Karpas-422 (cell line): ENCODE measurements at regions not wholly inside any gene's neighbourhood (a gene's known extent, or its start where the extent isn't known, plus 50 kb on each side); places are given as distances from the start of the nearest gene placed in this dataset.

Experiments
- DNase-seq: peaks from one replicate; pipeline ENCODE4 v3.0.0-alpha.2; 2015
- H2AFZ ChIP-seq: fragments of 200-600 bp; sonication (generic); 2 replicates; pipeline ENCODE4 v1.6.1; 2014; ENCODE audit warnings: antibody characterized with exemption, low read length, mixed read lengths
- H3K27ac ChIP-seq: fragments of 200-600 bp; sonication (generic); 2 replicates; pipeline ENCODE4 v1.5.1; 2014; ENCODE audit warnings: mild to moderate bottlenecking, low read length, moderate library complexity
- H3K27me3 ChIP-seq: fragments of 200-600 bp; sonication (generic); 2 replicates; pipeline ENCODE4 v1.6.1; 2014; ENCODE audit warnings: low read length, mixed read lengths
- H3K36me3 ChIP-seq: fragments of 200-600 bp; sonication (generic); 2 replicates; pipeline ENCODE4 v1.6.1; 2014; ENCODE audit warnings: low read length, mixed read lengths; ENCODE audit not compliant: insufficient read depth
- H3K4me1 ChIP-seq: fragments of 200-600 bp; sonication (generic); 2 replicates; pipeline ENCODE4 v1.6.1; 2014; ENCODE audit warnings: mild to moderate bottlenecking, low read length, mixed read lengths
- H3K4me2 ChIP-seq: fragments of 200-600 bp; sonication (generic); 2 replicates; pipeline ENCODE4 v1.6.1; 2014; ENCODE audit warnings: low read length, low read depth, mild to moderate bottlenecking; ENCODE audit not compliant: poor library complexity, severe bottlenecking
- H3K4me3 ChIP-seq: fragments of 200-600 bp; sonication (generic); 2 replicates; pipeline ENCODE4 v1.5.1; 2014; ENCODE audit warnings: mild to moderate bottlenecking, antibody characterized with exemption, low read length, mixed read lengths
- H3K79me2 ChIP-seq: fragments of 200-600 bp; sonication (generic); 2 replicates; pipeline ENCODE4 v1.6.1; 2014; ENCODE audit warnings: mild to moderate bottlenecking, low read length, mixed read lengths
- H3K9ac ChIP-seq: fragments of 200-600 bp; sonication (generic); 2 replicates; pipeline ENCODE4 v1.6.0; 2014; ENCODE audit warnings: low read length
- H3K9me2 ChIP-seq: fragments of 200-600 bp; sonication (generic), shearing (Covaris generic); replicated peaks from 2 replicates; pipeline ENCODE4 v1.6.0; 2014; ENCODE audit warnings: mild to moderate bottlenecking, low read length, moderate library complexity; ENCODE audit not compliant: insufficient read depth
- H3K9me3 ChIP-seq: fragments of 300-700, 200-600 bp; sonication (generic); 2 replicates; pipeline ENCODE4 v1.6.1; 2014; ENCODE audit warnings: low read length, mixed read lengths
- H4K20me1 ChIP-seq: fragments of 200-600 bp; sonication (generic); 2 replicates; pipeline ENCODE4 v1.6.1; 2014; ENCODE audit warnings: mild to moderate bottlenecking, antibody characterized with exemption, low read length, low read depth; ENCODE audit not compliant: insufficient read depth

DNA sequence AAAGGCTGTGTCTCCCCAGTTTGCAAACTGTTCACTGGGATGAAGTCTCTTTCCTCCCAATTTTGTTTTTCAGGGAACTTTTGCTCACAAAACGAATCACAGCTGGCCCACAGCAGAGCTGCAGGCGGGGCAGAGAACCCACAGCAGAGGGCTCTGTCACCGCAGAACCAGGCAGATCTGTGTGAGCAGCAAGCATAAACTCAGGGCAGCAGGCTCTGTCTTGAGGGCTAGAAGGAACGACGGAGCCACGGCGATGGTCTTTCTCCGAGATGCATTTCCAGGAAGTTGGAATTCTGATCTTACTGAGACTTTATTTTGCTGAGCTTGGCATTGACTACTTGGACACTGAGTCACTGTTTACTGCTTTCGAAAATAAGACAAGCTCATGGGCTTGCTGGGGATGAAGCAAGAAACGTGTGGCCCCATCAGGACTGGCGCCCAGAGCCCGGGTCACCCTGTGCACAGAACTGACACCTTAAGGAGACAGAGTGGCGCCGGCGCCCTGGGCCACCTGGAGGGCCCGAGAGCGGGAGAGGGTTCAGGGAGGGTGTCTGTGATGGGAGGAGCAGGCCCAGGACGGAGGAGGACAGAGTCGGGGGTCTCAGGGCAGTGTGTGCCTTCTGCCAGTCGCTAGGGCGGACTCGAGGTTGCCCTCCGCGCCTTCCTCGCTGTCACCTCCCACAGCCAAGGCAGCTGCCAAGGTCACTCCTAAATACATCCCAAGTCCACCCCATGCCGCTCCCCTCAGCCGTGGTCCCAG lies 106.3 kb upstream of the NXT1 start:
- H3K9me2 ChIP-seq = no peaks in the 10 kb centered on the region
- no peak overlapping the region for H3K9ac ChIP-seq
- H3K27ac ChIP-seq = no peak overlapping the region
- H3K4me2 ChIP-seq = no peak overlapping the region
- DNase-seq = no peak
- H3K79me2 ChIP-seq = no peaks in the 10 kb centered on the region
- no peaks in the 10 kb centered on the region for H3K9me3 ChIP-seq
- no peaks in the 10 kb centered on the region for H3K36me3 ChIP-seq
- no peak overlapping the region for H3K4me3 ChIP-seq
- 0 out of 2 replicates have a peak, but pooled peaks cover 5% of the 10 kb centered on the region for H4K20me1 ChIP-seq
- H2AFZ ChIP-seq = no peak overlapping the region
- peaks cover 13% of the 10 kb centered on the region for H3K4me1 ChIP-seq
- no peaks in the 10 kb centered on the region for H3K27me3 ChIP-seq

DNA sequence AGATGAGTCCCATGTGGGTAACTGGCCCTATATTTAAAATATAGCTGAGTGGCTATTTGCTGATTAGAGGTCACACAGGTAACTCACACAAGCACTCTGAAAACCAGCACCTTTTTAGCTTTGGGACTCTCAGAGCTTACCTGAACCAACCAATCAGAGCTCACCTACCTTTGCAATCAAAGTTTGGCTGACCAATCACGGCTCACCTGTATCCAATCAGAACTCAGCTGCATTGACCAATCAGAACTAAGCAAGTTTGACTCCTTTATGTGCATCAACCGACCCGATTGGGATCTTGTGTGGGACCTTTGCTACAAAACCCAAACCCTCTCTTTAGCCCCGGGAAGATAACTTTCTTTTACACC lies 106.8 kb upstream of the NXT1 start:
- Histone ChIP-seq H3K79me2 (no peaks in the 10 kb centered on the region), H3K27me3 (no peaks in the 10 kb centered on the region), H3K4me2 (no peak overlapping the region), H3K9me3 (no peaks in the 10 kb centered on the region), H3K27ac (no peak overlapping the region), H3K4me1 (peaks cover 13% of the 10 kb centered on the region), H3K9me2 (no peaks in the 10 kb centered on the region), H3K36me3 (no peaks in the 10 kb centered on the region), H3K4me3 (no peak overlapping the region), H4K20me1 (0 out of 2 replicates have a peak, but pooled peaks cover 5% of the 10 kb centered on the region), H2AFZ (no peak overlapping the region), H3K9ac (no peak overlapping the region)
- DNase-seq = peak; percentile 53

DNA sequence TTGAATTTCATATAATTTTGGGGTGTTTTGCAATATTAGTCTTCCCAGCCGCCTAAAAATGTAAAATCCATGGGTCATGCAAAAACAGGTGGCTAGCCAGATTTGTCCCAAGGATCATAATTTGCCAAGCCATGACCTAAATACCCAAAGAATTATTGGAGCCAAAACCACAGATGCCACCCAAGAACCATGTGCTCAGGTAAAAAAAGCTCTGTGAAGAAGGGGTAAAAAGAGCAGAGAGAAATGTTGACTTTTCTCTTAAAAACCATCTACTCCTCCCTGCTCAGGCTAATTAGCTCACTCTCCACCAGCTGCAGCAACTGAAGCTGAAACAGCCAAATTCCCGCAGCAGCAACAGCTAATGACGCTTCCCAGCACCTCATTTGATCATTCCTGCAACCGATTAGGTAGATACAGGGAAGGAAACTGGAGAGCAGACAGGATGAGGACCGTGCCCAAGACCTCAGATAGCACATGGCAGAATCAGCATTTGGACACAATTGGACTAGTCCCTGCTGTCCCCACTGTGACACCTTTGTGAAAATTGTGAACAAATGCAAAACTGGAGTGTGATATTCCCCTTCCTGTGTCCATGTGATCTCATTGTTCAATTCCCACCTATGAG lies 107.9 kb upstream of the NXT1 start:
- H3K27ac ChIP-seq = no peak overlapping the region
- H4K20me1 ChIP-seq = 0 out of 2 replicates have a peak, but pooled peaks cover 5% of the 10 kb centered on the region
- H3K27me3 ChIP-seq = no peaks in the 10 kb centered on the region
- no peak overlapping the region for H2AFZ ChIP-seq
- H3K4me3 ChIP-seq = no peak overlapping the region
- no peak overlapping the region for H3K9ac ChIP-seq
- no peaks in the 10 kb centered on the region for H3K79me2 ChIP-seq
- H3K9me2 ChIP-seq = no peaks in the 10 kb centered on the region
- H3K36me3 ChIP-seq = no peaks in the 10 kb centered on the region
- H3K9me3 ChIP-seq = no peaks in the 10 kb centered on the region
- H3K4me1 ChIP-seq = peaks cover 13% of the 10 kb centered on the region
- H3K4me2 ChIP-seq = no peak overlapping the region
- DNase-seq = no peak

DNA sequence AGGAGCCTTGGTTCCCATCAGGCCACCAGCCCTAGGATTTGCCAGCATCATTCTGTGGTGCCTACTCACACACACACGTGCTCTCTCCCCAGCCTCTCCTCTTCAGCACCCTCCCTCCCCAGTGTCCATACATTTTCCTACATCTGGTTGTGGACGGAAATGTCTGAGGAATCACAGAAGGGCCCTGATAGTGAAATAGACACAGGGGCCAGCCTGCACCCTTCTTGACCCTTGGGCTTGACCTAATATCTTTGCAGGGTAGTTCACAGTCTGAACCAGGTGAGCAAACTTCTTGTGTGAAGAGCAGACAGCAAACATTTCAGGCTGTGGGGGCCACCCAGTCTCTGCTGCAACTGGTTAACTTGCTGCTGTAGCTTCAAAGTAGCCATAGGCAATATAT lies 108.5 kb upstream of the NXT1 start:
- Histone ChIP-seq H4K20me1 (0 out of 2 replicates have a peak, but pooled peaks cover 2% of the 10 kb centered on the region), H3K9me3 (no peaks in the 10 kb centered on the region), H3K27me3 (no peaks in the 10 kb centered on the region), H3K36me3 (no peaks in the 10 kb centered on the region), H2AFZ (no peak overlapping the region), H3K79me2 (no peaks in the 10 kb centered on the region), H3K27ac (no peak overlapping the region), H3K9me2 (no peaks in the 10 kb centered on the region), H3K4me3 (no peak overlapping the region), H3K4me1 (peaks cover 11% of the 10 kb centered on the region), H3K4me2 (no peak overlapping the region), H3K9ac (no peak overlapping the region)
- DNase-seq = no peak

DNA sequence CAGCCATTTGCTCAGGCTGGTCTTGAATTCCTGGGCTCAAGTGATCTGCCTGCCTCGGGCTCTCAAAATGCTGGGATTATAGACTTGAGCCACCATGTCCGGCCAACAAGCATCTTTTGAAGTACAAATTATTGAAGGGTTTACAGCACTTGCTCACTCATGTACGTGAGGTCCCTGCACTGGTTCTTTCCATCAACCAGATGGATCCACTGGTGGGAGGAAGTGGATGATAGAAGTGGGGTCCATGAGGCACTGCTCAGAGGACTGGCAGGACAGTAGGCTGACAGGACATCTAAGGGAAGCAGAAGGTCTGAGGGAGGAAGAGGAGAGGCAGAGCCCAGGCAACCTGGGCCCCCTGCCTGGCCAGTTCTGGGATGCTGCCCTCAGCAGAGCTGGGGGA lies 109.2 kb upstream of the NXT1 start:
- Histone ChIP-seq H3K36me3 (no peaks in the 10 kb centered on the region), H3K4me2 (no peak overlapping the region), H3K9me3 (no peaks in the 10 kb centered on the region), H3K79me2 (no peaks in the 10 kb centered on the region), H3K27me3 (no peaks in the 10 kb centered on the region), H3K27ac (no peak overlapping the region), H3K9me2 (no peaks in the 10 kb centered on the region), H4K20me1 (no peaks in the 10 kb centered on the region), H3K9ac (no peak overlapping the region), H3K4me3 (no peak overlapping the region), H2AFZ (no peak overlapping the region), H3K4me1 (peaks cover 4% of the 10 kb centered on the region)
- no peak for DNase-seq

DNA sequence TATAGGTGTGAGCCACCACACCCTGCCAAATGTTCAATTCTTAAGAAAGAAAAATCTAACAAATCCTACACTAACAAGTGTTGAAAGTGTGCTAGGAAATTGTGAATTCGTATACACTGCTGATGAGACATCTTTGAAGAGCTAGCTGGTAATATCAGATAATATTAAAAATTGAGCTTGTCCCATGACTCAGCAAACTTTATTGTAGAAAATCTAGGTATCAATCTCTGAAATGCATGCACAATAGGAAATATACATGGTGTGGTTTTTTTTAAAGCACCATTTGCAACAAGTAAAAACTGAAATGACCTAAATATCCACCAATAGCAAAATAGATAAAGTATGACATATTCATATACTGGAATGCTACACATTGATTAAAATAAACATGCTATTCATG lies 110.1 kb upstream of the NXT1 start:
- H3K36me3 ChIP-seq = no peaks in the 10 kb centered on the region
- no peaks in the 10 kb centered on the region for H3K9me2 ChIP-seq
- H2AFZ ChIP-seq = no peak overlapping the region
- no peaks in the 10 kb centered on the region for H4K20me1 ChIP-seq
- no peak for DNase-seq
- no peak overlapping the region for H3K9ac ChIP-seq
- H3K27me3 ChIP-seq = no peaks in the 10 kb centered on the region
- H3K79me2 ChIP-seq = no peaks in the 10 kb centered on the region
- no peaks in the 10 kb centered on the region for H3K9me3 ChIP-seq
- no peak overlapping the region for H3K4me3 ChIP-seq
- H3K4me2 ChIP-seq = no peak overlapping the region
- H3K27ac ChIP-seq = no peak overlapping the region
- H3K4me1 ChIP-seq = no peaks in the 10 kb centered on the region

DNA sequence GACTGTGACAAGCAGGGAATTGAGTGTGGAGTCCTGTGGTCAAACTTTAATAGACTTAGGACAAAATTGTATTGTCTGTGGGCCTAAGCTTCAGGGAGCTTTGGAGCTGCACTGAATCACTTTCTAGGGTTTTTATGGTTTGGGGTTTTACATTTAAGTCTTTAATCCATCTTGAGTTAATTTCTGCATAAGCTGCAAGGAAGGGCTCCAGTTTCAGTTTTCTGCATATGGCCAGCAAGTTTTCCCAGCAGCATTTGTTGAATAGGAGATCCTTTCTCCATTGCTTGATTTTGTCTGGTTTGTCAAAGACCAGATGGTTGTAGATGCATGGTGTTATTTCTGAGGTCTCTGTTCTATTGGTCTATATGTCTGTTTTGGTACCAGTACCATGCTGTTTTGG lies 113.4 kb upstream of the NXT1 start:
- H3K4me3 ChIP-seq = no peak overlapping the region
- H3K4me2 ChIP-seq = no peak overlapping the region
- no peak overlapping the region for H2AFZ ChIP-seq
- DNase-seq = no peak
- H3K27me3 ChIP-seq = no peaks in the 10 kb centered on the region; the same call in 1 of the 2 replicates
- no peaks in the 10 kb centered on the region for H3K36me3 ChIP-seq
- no peaks in the 10 kb centered on the region for H3K79me2 ChIP-seq
- H3K27ac ChIP-seq = no peak overlapping the region
- H3K9me2 ChIP-seq = no peaks in the 10 kb centered on the region
- H4K20me1 ChIP-seq = no peaks in the 10 kb centered on the region
- no peaks in the 10 kb centered on the region; the same call in 1 of the 2 replicates for H3K4me1 ChIP-seq
- no peak overlapping the region for H3K9ac ChIP-seq
- H3K9me3 ChIP-seq = no peaks in the 10 kb centered on the region

DNA sequence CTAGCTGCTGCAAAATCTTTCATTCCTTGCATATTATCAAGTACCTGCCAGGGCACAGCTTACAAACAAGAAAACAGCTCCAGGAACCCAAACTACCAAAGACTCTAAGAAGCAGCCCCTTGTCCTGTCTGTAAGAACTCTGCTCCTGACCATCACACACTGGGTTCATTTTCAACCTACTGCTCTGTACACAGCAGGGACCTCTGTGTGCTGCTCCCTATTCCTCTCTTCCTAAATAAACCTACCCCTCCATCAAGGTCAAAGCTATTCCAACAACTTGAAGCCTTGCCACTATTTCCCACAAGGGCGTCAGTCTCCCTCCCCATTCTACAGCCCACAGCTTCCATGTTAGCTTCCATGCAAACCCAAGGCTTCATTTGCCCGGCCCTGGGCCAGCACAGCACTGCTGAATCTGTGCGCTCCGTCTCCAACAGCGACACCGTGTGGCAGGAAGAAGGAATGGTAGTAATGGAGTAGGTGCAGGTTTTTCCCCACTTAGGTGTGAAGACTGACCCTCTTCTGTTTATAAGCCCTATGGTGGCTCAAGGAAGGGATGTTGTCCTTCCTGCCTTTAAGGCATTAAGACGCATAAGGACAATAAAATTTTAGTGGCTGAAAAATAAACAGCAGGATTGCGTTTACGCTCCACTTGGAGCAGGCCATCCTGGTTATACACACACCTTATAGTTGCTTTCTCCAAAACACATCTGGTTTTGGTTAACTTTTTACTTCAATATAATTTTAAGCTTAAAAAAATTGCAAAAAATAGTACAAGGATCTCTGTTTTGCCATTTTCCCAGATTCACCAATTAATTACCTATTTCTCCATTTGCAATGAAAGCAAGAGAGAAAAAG lies 115.2 kb upstream of the NXT1 start:
- Histone ChIP-seq H3K27ac (no peak overlapping the region), H3K79me2 (no peaks in the 10 kb centered on the region), H3K4me3 (no peak overlapping the region), H4K20me1 (no peaks in the 10 kb centered on the region), H3K9me2 (no peaks in the 10 kb centered on the region), H3K36me3 (no peaks in the 10 kb centered on the region), H3K4me2 (no peak overlapping the region), H3K9me3 (no peaks in the 10 kb centered on the region), H3K27me3 (no peaks in the 10 kb centered on the region; the same call in 1 of the 2 replicates), H3K9ac (no peak overlapping the region), H2AFZ (no peak overlapping the region), H3K4me1 (peaks cover 2% of the 10 kb centered on the region; the same call in 1 of the 2 replicates)
- peak; percentile 88 for DNase-seq
